WTC11 (cell line): ENCODE measurements at regions not wholly inside any gene's neighbourhood (a gene's known extent, or its start where the extent isn't known, plus 50 kb on each side); places are given as distances from the start of the nearest gene placed in this dataset.

Experiments
- ATAC-seq: fragments of 200-7000 bp; cut with Tn5 transposase; 2 replicates; pipeline ENCODE4 v1.10.0; 2021; ENCODE audit warnings: mild to moderate bottlenecking, moderate library complexity
- CTCF ChIA-PET: fragments of 300-600 bp; sonication (Branson Sonifier 250); formaldehyde crosslinking; loops from one replicate; lab custom pipeline; 2021; ENCODE audit warnings: antibody characterized with exemption; lab: Charles Lee
- POLR2A ChIA-PET: fragments of 350-600 bp; sonication (Branson Sonifier 250); formaldehyde crosslinking; loops from one replicate; lab custom pipeline; 2021; ENCODE audit warnings: antibody characterized with exemption; lab: Charles Lee
- DNase-seq: peaks from one replicate; pipeline ENCODE4 v3.0.0; 2021; ENCODE audit warnings: low spot score
- H3K27ac Mint-ChIP-seq: 2 replicates; pipeline ENCODE4 v1.8.0; 2021; ENCODE audit warnings: mixed read lengths
- H3K27me3 Mint-ChIP-seq: 2 replicates; pipeline ENCODE4 v1.8.0; 2021; ENCODE audit warnings: low read depth, mild to moderate bottlenecking, moderate library complexity, mixed read lengths
- H3K36me3 Mint-ChIP-seq: 2 replicates; pipeline ENCODE4 v1.8.0; 2021; ENCODE audit warnings: mixed read lengths
- H3K4me1 Mint-ChIP-seq: 2 replicates; pipeline ENCODE4 v1.8.0; 2022; ENCODE audit warnings: mixed read lengths
- H3K4me3 Mint-ChIP-seq: 2 replicates; pipeline ENCODE4 v1.8.0; 2021; ENCODE audit warnings: mild to moderate bottlenecking, moderate library complexity, mixed read lengths
- H3K9me3 Mint-ChIP-seq: 2 replicates; pipeline ENCODE4 v1.8.0; 2021; ENCODE audit warnings: mixed read lengths
- CREM ChIP-seq: sonication (generic); formaldehyde crosslinking; IDR thresholded peaks from 2 replicates; pipeline ENCODE4 v1.8.1; 2022; ENCODE audit warnings: mild to moderate bottlenecking, missing genetic modification reagents, moderate library complexity
- FOXJ3 ChIP-seq: sonication (generic); formaldehyde crosslinking; IDR thresholded peaks from 2 replicates; pipeline ENCODE4 v1.9.0; 2021; ENCODE audit warnings: missing genetic modification reagents, mild to moderate bottlenecking, borderline replicate concordance
- JUN ChIP-seq: sonication (generic); formaldehyde crosslinking; IDR thresholded peaks from 2 replicates; pipeline ENCODE4 v1.8.0; 2023; ENCODE audit warnings: mild to moderate bottlenecking, missing genetic modification reagents
- NFYB ChIP-seq: sonication (generic); formaldehyde crosslinking; conservative IDR thresholded peaks from 2 replicates; pipeline ENCODE4 v1.8.0; 2022; ENCODE audit warnings: low read depth, missing genetic modification reagents
- TEAD1 ChIP-seq: sonication (generic); formaldehyde crosslinking; IDR thresholded peaks from 2 replicates; pipeline ENCODE4 v1.8.0; 2022; ENCODE audit warnings: mild to moderate bottlenecking, missing genetic modification reagents
- TP53 ChIP-seq: sonication (generic); formaldehyde crosslinking; IDR thresholded peaks from 2 replicates; pipeline ENCODE4 v1.8.1; 2023; ENCODE audit warnings: mild to moderate bottlenecking, missing genetic modification reagents
- ZNF396 ChIP-seq: fragments of 250-450 bp; sonication (Bioruptor Pico); IDR thresholded peaks from 2 replicates; pipeline ENCODE4 v1.8.0; 2021; ENCODE audit warnings: mild to moderate bottlenecking, moderate library complexity, borderline replicate concordance
- TF ChIP-seq, protein P1 (sequence below): sonication (generic); formaldehyde crosslinking; conservative IDR thresholded peaks from 2 replicates; pipeline ENCODE4 v1.8.1; 2023; ENCODE audit warnings: mild to moderate bottlenecking, low read depth, missing genetic modification reagents, moderate library complexity
- TF ChIP-seq, protein P2 (sequence below): sonication (generic); formaldehyde crosslinking; IDR thresholded peaks from 2 replicates; pipeline ENCODE4 v1.8.1; 2022; ENCODE audit warnings: mild to moderate bottlenecking, moderate library complexity, missing genetic modification reagents
- TF ChIP-seq, protein P3 (sequence below): sonication (generic); formaldehyde crosslinking; IDR thresholded peaks from 2 replicates; pipeline ENCODE4 v1.8.1; 2022; ENCODE audit warnings: missing genetic modification reagents, borderline replicate concordance
- TF ChIP-seq, protein P4 (sequence below): fragments of 250-450 bp; sonication (Bioruptor Pico); conservative IDR thresholded peaks from 2 replicates; pipeline ENCODE4 v1.9.0; 2021; ENCODE audit warnings: mild to moderate bottlenecking
- TF ChIP-seq, protein P5 (sequence below): sonication (generic); formaldehyde crosslinking; IDR thresholded peaks from 2 replicates; pipeline ENCODE4 v1.8.1; 2022; ENCODE audit warnings: low read depth, missing genetic modification reagents, borderline replicate concordance
- TF ChIP-seq, protein P6 (sequence below): sonication (generic); formaldehyde crosslinking; IDR thresholded peaks from 2 replicates; pipeline ENCODE4 v1.8.0; 2022; ENCODE audit warnings: missing genetic modification reagents

DNA sequence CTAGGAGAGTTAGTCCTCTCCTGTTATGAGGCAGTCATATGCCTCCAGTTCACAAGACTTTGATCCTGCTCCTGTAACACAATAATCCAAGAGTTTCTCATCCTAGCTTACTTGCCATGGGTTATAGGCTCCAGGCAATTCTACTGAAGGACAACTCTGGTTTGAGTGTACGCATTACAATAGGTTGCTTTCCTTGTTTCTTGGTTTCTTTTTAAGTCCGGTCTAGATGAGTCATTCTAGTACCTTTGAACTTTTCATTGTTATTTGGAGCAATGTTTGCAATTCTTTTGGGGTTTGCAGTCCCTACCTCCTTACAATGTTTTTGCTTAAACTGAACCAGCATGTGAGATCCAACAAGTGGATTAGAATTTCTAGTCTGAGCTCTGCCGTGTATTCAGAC, 109.1 kb downstream of the ANAPC4 start (continued):
- TF ChIP-seq, protein P1, sequence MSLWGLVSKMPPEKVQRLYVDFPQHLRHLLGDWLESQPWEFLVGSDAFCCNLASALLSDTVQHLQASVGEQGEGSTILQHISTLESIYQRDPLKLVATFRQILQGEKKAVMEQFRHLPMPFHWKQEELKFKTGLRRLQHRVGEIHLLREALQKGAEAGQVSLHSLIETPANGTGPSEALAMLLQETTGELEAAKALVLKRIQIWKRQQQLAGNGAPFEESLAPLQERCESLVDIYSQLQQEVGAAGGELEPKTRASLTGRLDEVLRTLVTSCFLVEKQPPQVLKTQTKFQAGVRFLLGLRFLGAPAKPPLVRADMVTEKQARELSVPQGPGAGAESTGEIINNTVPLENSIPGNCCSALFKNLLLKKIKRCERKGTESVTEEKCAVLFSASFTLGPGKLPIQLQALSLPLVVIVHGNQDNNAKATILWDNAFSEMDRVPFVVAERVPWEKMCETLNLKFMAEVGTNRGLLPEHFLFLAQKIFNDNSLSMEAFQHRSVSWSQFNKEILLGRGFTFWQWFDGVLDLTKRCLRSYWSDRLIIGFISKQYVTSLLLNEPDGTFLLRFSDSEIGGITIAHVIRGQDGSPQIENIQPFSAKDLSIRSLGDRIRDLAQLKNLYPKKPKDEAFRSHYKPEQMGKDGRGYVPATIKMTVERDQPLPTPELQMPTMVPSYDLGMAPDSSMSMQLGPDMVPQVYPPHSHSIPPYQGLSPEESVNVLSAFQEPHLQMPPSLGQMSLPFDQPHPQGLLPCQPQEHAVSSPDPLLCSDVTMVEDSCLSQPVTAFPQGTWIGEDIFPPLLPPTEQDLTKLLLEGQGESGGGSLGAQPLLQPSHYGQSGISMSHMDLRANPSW (CRISPR knock-in tag) = no peak

DNA sequence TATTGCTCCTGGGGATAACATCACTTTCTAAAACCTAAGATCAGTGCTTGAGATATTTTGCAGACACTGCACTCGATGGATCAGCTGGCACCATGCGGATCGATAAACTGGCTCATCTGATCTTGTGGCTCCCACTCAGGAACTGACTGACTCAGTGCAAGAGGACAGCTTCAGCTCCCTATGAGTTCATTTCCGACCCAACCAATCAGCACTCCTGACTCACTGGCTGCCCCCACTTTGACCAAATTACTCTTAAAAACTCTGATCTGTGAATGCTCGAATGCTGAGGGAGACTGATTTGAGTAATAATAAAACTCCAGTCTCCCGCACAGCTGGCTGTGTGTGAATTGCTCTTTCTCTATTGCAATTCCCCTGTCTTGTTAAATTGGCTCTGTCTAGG, 110.1 kb downstream of the ANAPC4 start:
- H3K27ac Mint-ChIP-seq = no peak overlapping the region
- TF ChIP-seq JUN (CRISPR knock-in tag) (no peak), CREM (CRISPR knock-in tag) (no peak), FOXJ3 (CRISPR knock-in tag) (no peak)
- TF ChIP-seq, protein P2, sequence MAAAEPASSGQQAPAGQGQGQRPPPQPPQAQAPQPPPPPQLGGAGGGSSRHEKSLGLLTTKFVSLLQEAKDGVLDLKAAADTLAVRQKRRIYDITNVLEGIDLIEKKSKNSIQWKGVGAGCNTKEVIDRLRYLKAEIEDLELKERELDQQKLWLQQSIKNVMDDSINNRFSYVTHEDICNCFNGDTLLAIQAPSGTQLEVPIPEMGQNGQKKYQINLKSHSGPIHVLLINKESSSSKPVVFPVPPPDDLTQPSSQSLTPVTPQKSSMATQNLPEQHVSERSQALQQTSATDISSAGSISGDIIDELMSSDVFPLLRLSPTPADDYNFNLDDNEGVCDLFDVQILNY (CRISPR knock-in tag) = no peak
- TF ChIP-seq, protein P3, sequence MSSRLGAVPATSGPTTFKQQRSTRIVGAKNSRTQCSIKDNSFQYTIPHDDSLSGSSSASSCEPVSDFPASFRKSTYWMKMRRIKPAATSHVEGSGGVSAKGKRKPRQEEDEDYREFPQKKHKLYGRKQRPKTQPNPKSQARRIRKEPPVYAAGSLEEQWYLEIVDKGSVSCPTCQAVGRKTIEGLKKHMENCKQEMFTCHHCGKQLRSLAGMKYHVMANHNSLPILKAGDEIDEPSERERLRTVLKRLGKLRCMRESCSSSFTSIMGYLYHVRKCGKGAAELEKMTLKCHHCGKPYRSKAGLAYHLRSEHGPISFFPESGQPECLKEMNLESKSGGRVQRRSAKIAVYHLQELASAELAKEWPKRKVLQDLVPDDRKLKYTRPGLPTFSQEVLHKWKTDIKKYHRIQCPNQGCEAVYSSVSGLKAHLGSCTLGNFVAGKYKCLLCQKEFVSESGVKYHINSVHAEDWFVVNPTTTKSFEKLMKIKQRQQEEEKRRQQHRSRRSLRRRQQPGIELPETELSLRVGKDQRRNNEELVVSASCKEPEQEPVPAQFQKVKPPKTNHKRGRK (CRISPR knock-in tag) = no peak
- no peak overlapping the region for H3K4me3 Mint-ChIP-seq
- H3K36me3 Mint-ChIP-seq = peaks cover 21% of the 10 kb centered on the region
- no peak for ATAC-seq
- CTCF ChIA-PET = interaction anchor here (1.5 to 1.6 kb wide), 2 partner anchors 44 kb away, joined by 3 to 5 read pairs; no protein-coding TSS in a partner anchor
- DNase-seq = no peak
- POLR2A ChIA-PET = no interaction called here
- H3K27me3 Mint-ChIP-seq = peaks cover 44% of the 10 kb centered on the region
- H3K4me1 Mint-ChIP-seq = peaks cover 37% of the 10 kb centered on the region
- peaks cover 23% of the 10 kb centered on the region for H3K9me3 Mint-ChIP-seq

DNA sequence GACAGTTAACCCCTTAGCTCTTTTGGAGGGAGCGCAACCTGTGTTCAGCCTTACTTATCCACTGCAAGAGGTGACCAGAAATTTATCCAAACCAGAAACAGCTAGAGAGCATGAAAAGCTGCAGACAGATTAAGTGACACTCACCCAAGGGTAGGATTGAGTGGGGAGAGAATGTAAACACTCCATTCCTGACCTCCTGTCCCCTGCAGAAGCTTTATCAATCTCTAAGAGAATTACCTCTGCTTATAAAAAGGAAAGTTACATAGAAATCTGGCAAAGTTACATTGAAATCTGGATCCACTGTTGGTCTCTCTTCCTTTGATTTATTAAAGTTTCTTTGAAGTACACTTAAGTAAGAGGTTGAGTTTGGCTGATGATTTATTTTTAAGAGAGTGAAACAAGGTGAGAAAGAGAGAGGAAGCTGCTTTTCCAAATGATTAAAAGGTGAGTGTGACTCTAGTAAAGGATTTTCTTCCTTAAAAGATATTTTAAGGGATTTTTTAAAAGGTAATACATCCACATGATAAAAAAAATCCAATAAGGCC, 112.3 kb downstream of the ANAPC4 start:
- Mint-ChIP-seq H3K27ac (no peak overlapping the region; the same call in 1 of the 2 replicates), H3K36me3 (peaks cover 21% of the 10 kb centered on the region), H3K27me3 (peaks cover 29% of the 10 kb centered on the region), H3K4me1 (peaks cover 22% of the 10 kb centered on the region), H3K4me3 (no peak overlapping the region), H3K9me3 (peaks cover 23% of the 10 kb centered on the region)
- ATAC-seq (no peak), DNase-seq (no peak)
- TF ChIP-seq ZNF396 (CRISPR knock-in tag) = no peak
- TF ChIP-seq, protein P4, sequence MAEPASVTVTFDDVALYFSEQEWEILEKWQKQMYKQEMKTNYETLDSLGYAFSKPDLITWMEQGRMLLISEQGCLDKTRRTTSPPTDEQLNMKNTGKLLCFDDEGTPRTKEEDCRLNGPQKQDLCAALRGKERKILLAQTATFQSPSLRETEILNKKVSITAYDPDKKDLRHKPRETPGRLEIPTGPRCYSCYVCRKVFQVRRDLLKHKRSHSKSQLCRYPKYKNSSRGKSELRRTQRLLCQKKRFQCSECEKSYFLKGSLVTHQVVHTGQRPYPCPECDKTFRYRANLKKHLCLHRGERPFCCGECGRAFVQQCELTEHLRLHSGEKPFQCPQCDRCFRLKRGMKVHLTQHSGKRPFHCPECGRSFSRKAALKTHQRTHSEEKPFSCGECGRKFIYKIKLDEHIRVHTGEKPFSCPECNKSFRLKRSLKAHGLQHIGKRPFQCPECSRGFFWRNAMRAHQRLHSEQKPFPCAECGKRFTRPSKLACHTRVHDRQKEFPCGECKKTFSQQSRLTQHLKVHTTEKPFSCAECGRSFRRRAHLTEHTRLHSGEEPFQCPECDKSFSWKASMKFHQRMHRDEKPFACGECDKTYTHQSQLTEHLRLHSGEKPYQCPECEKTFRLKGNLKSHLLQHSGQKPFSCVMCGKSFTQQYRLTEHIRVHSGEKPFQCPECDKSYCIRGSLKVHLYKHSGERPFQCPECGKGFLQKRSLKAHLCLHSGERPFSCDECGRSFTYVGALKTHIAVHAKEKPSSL (CRISPR knock-in tag) = no peak
- TF ChIP-seq, protein P5, sequence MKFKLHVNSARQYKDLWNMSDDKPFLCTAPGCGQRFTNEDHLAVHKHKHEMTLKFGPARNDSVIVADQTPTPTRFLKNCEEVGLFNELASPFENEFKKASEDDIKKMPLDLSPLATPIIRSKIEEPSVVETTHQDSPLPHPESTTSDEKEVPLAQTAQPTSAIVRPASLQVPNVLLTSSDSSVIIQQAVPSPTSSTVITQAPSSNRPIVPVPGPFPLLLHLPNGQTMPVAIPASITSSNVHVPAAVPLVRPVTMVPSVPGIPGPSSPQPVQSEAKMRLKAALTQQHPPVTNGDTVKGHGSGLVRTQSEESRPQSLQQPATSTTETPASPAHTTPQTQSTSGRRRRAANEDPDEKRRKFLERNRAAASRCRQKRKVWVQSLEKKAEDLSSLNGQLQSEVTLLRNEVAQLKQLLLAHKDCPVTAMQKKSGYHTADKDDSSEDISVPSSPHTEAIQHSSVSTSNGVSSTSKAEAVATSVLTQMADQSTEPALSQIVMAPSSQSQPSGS (CRISPR knock-in tag) = no peak
- no peak for TF ChIP-seq TEAD1 (CRISPR knock-in tag)
- POLR2A ChIA-PET = no interaction called here
- CTCF ChIA-PET = no interaction called here

DNA sequence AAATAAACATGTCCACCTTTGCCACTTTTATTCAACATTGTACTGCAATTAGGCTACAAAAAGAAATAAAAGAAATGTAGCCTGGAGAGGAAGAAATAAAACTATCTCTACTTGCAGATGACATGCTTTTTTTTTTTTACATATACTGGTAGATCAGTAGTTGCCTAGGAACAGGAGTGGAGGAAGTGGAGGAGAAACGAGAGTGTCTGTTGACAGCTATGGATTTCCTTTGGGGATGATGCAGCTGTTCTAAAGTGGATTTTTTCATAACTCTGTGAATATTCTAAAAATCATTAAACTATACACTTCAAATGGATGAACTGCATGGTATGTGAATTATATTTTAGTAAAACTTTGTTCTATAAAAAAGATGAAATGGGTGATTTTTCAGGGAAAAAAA, 116.4 kb downstream of the ANAPC4 start:
- POLR2A ChIA-PET = no interaction called here
- CTCF ChIA-PET = no interaction called here
- no peak for DNase-seq
- no peaks in the 10 kb centered on the region for H3K4me1 Mint-ChIP-seq
- no peak overlapping the region for H3K27ac Mint-ChIP-seq
- H3K36me3 Mint-ChIP-seq = no peaks in the 10 kb centered on the region; the same call in 1 of the 2 replicates
- H3K9me3 Mint-ChIP-seq = peaks cover under 1% of the 10 kb centered on the region
- H3K4me3 Mint-ChIP-seq = no peak overlapping the region
- ATAC-seq = no peak
- H3K27me3 Mint-ChIP-seq = no peaks in the 10 kb centered on the region
- TF ChIP-seq, protein P1 (CRISPR knock-in tag) = no peak
- no peak for TF ChIP-seq TP53 (CRISPR knock-in tag)
- no peak for TF ChIP-seq NFYB (CRISPR knock-in tag)
- no peak for TF ChIP-seq FOXJ3 (CRISPR knock-in tag)
- TF ChIP-seq, protein P6, sequence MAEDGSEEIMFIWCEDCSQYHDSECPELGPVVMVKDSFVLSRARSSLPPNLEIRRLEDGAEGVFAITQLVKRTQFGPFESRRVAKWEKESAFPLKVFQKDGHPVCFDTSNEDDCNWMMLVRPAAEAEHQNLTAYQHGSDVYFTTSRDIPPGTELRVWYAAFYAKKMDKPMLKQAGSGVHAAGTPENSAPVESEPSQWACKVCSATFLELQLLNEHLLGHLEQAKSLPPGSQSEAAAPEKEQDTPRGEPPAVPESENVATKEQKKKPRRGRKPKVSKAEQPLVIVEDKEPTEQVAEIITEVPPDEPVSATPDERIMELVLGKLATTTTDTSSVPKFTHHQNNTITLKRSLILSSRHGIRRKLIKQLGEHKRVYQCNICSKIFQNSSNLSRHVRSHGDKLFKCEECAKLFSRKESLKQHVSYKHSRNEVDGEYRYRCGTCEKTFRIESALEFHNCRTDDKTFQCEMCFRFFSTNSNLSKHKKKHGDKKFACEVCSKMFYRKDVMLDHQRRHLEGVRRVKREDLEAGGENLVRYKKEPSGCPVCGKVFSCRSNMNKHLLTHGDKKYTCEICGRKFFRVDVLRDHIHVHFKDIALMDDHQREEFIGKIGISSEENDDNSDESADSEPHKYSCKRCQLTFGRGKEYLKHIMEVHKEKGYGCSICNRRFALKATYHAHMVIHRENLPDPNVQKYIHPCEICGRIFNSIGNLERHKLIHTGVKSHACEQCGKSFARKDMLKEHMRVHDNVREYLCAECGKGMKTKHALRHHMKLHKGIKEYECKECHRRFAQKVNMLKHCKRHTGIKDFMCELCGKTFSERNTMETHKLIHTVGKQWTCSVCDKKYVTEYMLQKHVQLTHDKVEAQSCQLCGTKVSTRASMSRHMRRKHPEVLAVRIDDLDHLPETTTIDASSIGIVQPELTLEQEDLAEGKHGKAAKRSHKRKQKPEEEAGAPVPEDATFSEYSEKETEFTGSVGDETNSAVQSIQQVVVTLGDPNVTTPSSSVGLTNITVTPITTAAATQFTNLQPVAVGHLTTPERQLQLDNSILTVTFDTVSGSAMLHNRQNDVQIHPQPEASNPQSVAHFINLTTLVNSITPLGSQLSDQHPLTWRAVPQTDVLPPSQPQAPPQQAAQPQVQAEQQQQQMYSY = no peak
